ENCODE measurements at regions not wholly inside any gene's neighbourhood (a gene's known extent, or its start where the extent isn't known, plus 50 kb on each side); places are given as distances from the start of the nearest gene placed in this dataset.

DNA sequence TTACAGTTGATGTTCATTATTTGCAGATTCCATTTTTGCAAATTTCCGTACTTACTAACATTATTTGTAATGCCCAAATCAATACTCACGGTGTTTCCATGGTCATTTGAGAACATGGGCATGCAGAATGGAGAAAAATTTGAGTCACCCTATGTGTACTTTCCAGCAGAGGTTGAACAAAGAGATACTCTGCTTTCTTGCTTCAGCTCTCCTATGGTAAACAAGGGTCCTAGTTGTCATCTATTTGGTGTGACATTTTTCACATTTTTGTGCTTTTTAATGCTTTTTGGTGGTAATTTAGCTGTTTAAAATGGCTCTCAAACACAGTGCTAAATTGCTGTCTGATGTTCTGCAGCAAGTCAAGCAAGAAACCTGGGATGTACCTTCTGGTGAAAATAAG, 444.4 kb upstream of the CELF4 start:
- H3K4me3 ChIP-seq (ENCODE audit: low read length) = no peak overlapping the region
- no peak overlapping the region for H2AFZ ChIP-seq (ENCODE audit: low read length)
- no peaks in the 10 kb centered on the region for H4K20me1 ChIP-seq (ENCODE audit: low read length)
- no peak overlapping the region for H3K4me2 ChIP-seq (ENCODE audit: low read length)
- DNase-seq = no peak
- TF ChIP-seq EZH2 (IDR thresholded peaks at IDR 0.05; ENCODE audit: low read length, unreplicated experiment) (no peak), EZH2phosphoT487 (IDR thresholded peaks at IDR 0.05; ENCODE audit: borderline replicate concordance, low read length) (no peak)
- TF ChIP-seq, protein P1, sequence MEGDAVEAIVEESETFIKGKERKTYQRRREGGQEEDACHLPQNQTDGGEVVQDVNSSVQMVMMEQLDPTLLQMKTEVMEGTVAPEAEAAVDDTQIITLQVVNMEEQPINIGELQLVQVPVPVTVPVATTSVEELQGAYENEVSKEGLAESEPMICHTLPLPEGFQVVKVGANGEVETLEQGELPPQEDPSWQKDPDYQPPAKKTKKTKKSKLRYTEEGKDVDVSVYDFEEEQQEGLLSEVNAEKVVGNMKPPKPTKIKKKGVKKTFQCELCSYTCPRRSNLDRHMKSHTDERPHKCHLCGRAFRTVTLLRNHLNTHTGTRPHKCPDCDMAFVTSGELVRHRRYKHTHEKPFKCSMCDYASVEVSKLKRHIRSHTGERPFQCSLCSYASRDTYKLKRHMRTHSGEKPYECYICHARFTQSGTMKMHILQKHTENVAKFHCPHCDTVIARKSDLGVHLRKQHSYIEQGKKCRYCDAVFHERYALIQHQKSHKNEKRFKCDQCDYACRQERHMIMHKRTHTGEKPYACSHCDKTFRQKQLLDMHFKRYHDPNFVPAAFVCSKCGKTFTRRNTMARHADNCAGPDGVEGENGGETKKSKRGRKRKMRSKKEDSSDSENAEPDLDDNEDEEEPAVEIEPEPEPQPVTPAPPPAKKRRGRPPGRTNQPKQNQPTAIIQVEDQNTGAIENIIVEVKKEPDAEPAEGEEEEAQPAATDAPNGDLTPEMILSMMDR (conservative IDR thresholded peaks at IDR 0.05; ENCODE audit: low read depth, low read length) = no peak
- H3K27me3 ChIP-seq (ENCODE audit: low read length) = no peaks in the 10 kb centered on the region
- no peak for ATAC-seq
- CTCF ChIA-PET = no interaction called here
- H3K4me1 ChIP-seq (ENCODE audit: insufficient read depth, low read length) = no peaks in the 10 kb centered on the region
- intact Hi-C loops (cut with micrococcal nuclease) = no loop called here
- no peaks in the 10 kb centered on the region for H3K9me2 ChIP-seq (replicated peaks; ENCODE audit: low read length)
- H3K9ac ChIP-seq (ENCODE audit: low read length) = no peak overlapping the region
- no peaks in the 10 kb centered on the region for H3K79me2 ChIP-seq (ENCODE audit: low read length)
- POLR2A ChIA-PET (ENCODE audit: unreplicated experiment) = no interaction called here
- H3F3A ChIP-seq (ENCODE audit: low read length, unreplicated experiment) = no peaks in the 10 kb centered on the region
- H3K36me3 ChIP-seq (ENCODE audit: low read depth, low read length) = no peaks in the 10 kb centered on the region
- no peak overlapping the region for H3K27ac ChIP-seq (ENCODE audit: low read length)
- no peaks in the 10 kb centered on the region for H3K9me3 ChIP-seq (ENCODE audit: low read length)
- no TSS peak for BruUV-seq (replicated peaks)

DNA sequence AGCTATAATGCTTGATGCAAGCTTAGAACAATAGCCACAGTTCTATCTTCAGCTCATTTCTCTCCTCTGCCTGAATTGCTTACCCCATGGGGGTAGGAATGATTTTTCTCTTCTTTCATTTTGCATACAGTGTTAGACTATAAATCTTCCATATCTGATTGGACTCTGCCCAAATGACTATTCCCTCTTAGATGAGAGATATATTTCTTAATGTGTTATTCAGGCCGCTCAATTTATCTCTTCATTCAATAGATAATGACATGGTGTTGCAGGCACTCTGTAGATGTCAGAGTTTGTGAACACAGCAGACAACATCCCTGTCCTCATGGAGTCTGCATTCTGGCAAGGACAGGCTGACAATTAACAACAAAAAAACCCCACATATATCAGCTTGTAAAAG, 443.7 kb upstream of the CELF4 start:
- Histone ChIP-seq H3K27ac (ENCODE audit: low read length) (no peak overlapping the region), H3K79me2 (ENCODE audit: low read length) (no peaks in the 10 kb centered on the region), H2AFZ (ENCODE audit: low read length) (no peak overlapping the region), H3K4me1 (ENCODE audit: insufficient read depth, low read length) (no peaks in the 10 kb centered on the region), H4K20me1 (ENCODE audit: low read length) (no peaks in the 10 kb centered on the region), H3K36me3 (ENCODE audit: low read depth, low read length) (no peaks in the 10 kb centered on the region), H3K9me3 (ENCODE audit: low read length) (no peaks in the 10 kb centered on the region), H3K9me2 (replicated peaks; ENCODE audit: low read length) (no peaks in the 10 kb centered on the region), H3F3A (ENCODE audit: low read length, unreplicated experiment) (no peaks in the 10 kb centered on the region), H3K4me3 (ENCODE audit: low read length) (no peak overlapping the region), H3K27me3 (ENCODE audit: low read length) (no peaks in the 10 kb centered on the region), H3K4me2 (ENCODE audit: low read length) (no peak overlapping the region), H3K9ac (ENCODE audit: low read length) (no peak overlapping the region)
- intact Hi-C loops (cut with micrococcal nuclease) = no loop called here
- DNase-seq (no peak), ATAC-seq (no peak)
- BruUV-seq (replicated peaks) = no TSS peak
- TF ChIP-seq, protein P1 (conservative IDR thresholded peaks at IDR 0.05; ENCODE audit: low read depth, low read length) = no peak
- TF ChIP-seq EZH2 (IDR thresholded peaks at IDR 0.05; ENCODE audit: low read length, unreplicated experiment) (no peak), EZH2phosphoT487 (IDR thresholded peaks at IDR 0.05; ENCODE audit: borderline replicate concordance, low read length) (no peak)
- POLR2A ChIA-PET (ENCODE audit: unreplicated experiment) = no interaction called here
- CTCF ChIA-PET = no interaction called here

- Histone ChIP-seq H3K9me3 (ENCODE audit: low read length) (no peaks in the 10 kb centered on the region), H4K20me1 (ENCODE audit: low read length) (no peaks in the 10 kb centered on the region), H3K36me3 (ENCODE audit: low read depth, low read length) (no peaks in the 10 kb centered on the region), H3K4me1 (ENCODE audit: insufficient read depth, low read length) (no peaks in the 10 kb centered on the region), H3K79me2 (ENCODE audit: low read length) (no peaks in the 10 kb centered on the region), H3K27ac (ENCODE audit: low read length) (no peak overlapping the region), H3K27me3 (ENCODE audit: low read length) (no peaks in the 10 kb centered on the region), H3K9ac (ENCODE audit: low read length) (no peak overlapping the region), H3K9me2 (replicated peaks; ENCODE audit: low read length) (no peaks in the 10 kb centered on the region), H2AFZ (ENCODE audit: low read length) (no peak overlapping the region), H3K4me2 (ENCODE audit: low read length) (no peak overlapping the region), H3K4me3 (ENCODE audit: low read length) (no peak overlapping the region), H3F3A (ENCODE audit: low read length, unreplicated experiment) (no peaks in the 10 kb centered on the region)
- TF ChIP-seq, protein P1 (conservative IDR thresholded peaks at IDR 0.05; ENCODE audit: low read depth, low read length) = no peak
- TF ChIP-seq EZH2phosphoT487 (IDR thresholded peaks at IDR 0.05; ENCODE audit: borderline replicate concordance, low read length) = no peak
- no peak for TF ChIP-seq EZH2 (IDR thresholded peaks at IDR 0.05; ENCODE audit: low read length, unreplicated experiment)
- ChIA-PET CTCF (no interaction called here), POLR2A (ENCODE audit: unreplicated experiment) (no interaction called here)
- ATAC-seq = no peak
- intact Hi-C loops (cut with micrococcal nuclease) = no loop called here
- no peak for DNase-seq
- no TSS peak for BruUV-seq (replicated peaks)
Observed at GRCh38 chr18:38007676-38008330, 442.2 kb upstream of the CELF4 start.
